ENCODE measurements at regions not wholly inside any gene's neighbourhood (a gene's known extent, or its start where the extent isn't known, plus 50 kb on each side); places are given as distances from the start of the nearest gene placed in this dataset.

GRCh38 chr5:74118071-74118470 lies 492.1 kb downstream of the ARHGEF28 start:
- TF ChIP-seq POLR2A (IDR thresholded peaks at IDR 0.05) = no peak
- no peak for TF ChIP-seq CTCF (IDR thresholded peaks at IDR 0.05)
- Histone ChIP-seq H3K9me3 (no peaks in the 10 kb centered on the region), H3K36me3 (ENCODE audit: low read depth, missing control alignments) (no peaks in the 10 kb centered on the region), H3K27ac (no peak overlapping the region), H3K4me3 (no peak overlapping the region), H3K27me3 (no peaks in the 10 kb centered on the region), H3K4me1 (no peaks in the 10 kb centered on the region)
- WGBS, 2 donors = 48 to 77% methylated on average over 2 of the region's 2 CpGs
- DNase-seq = no peak
- intact Hi-C loops (cut with DNase I; ENCODE audit: low total_unique reads) = no loop called here

- no peak for TF ChIP-seq POLR2A (IDR thresholded peaks at IDR 0.05)
- TF ChIP-seq CTCF (IDR thresholded peaks at IDR 0.05) = no peak
- 57 to 75% methylated on average over 3 of the region's 3 CpGs for WGBS, 2 donors
- no peak overlapping the region for H3K4me3 ChIP-seq
- no peak for DNase-seq
- no peaks in the 10 kb centered on the region for H3K9me3 ChIP-seq
- H3K4me1 ChIP-seq = no peaks in the 10 kb centered on the region
- H3K27me3 ChIP-seq = no peaks in the 10 kb centered on the region
- H3K27ac ChIP-seq = no peak overlapping the region
- intact Hi-C loops (cut with DNase I; ENCODE audit: low total_unique reads) = no loop called here
- no peaks in the 10 kb centered on the region for H3K36me3 ChIP-seq (ENCODE audit: low read depth, missing control alignments)
These were observed 491.0 kb downstream of the ARHGEF28 start for GRCh38 chr5:74116984-74117383.

- DNase-seq = no peak
- no peak for TF ChIP-seq POLR2A (IDR thresholded peaks at IDR 0.05)
- no peak for TF ChIP-seq CTCF (IDR thresholded peaks at IDR 0.05)
- no peaks in the 10 kb centered on the region for H3K27me3 ChIP-seq
- 94 to 96% methylated on average over 1 of the region's 1 CpG for WGBS, 2 donors
- H3K4me3 ChIP-seq = no peak overlapping the region
- intact Hi-C loops (cut with DNase I; ENCODE audit: low total_unique reads) = no loop called here
- H3K9me3 ChIP-seq = no peaks in the 10 kb centered on the region
- H3K27ac ChIP-seq = no peak overlapping the region
- no peaks in the 10 kb centered on the region for H3K4me1 ChIP-seq
- H3K36me3 ChIP-seq (ENCODE audit: low read depth, missing control alignments) = no peaks in the 10 kb centered on the region
These were observed 490.3 kb downstream of the ARHGEF28 start for GRCh38 chr5:74116266-74116665.

- no peak overlapping the region for H3K4me3 ChIP-seq
- intact Hi-C loops (cut with DNase I; ENCODE audit: low total_unique reads) = no loop called here
- H3K27me3 ChIP-seq = no peaks in the 10 kb centered on the region
- no peaks in the 10 kb centered on the region for H3K9me3 ChIP-seq
- no peaks in the 10 kb centered on the region for H3K36me3 ChIP-seq (ENCODE audit: low read depth, missing control alignments)
- TF ChIP-seq POLR2A (IDR thresholded peaks at IDR 0.05) = no peak
- TF ChIP-seq CTCF (IDR thresholded peaks at IDR 0.05) = no peak
- 52 to 61% methylated on average over 2 of the region's 2 CpGs for WGBS, 2 donors
- H3K4me1 ChIP-seq = no peaks in the 10 kb centered on the region
- H3K27ac ChIP-seq = no peak overlapping the region
- no peak for DNase-seq
These were observed 487.9 kb downstream of the ARHGEF28 start for GRCh38 chr5:74113927-74114326.

GRCh38 chr5:74113196-74113540 lies 487.2 kb downstream of the ARHGEF28 start:
- 74 to 88% methylated on average over 1 of the region's 1 CpG for WGBS, 2 donors
- DNase-seq = no peak
- Histone ChIP-seq H3K27ac (no peak overlapping the region), H3K9me3 (no peaks in the 10 kb centered on the region), H3K4me1 (no peaks in the 10 kb centered on the region), H3K27me3 (no peaks in the 10 kb centered on the region), H3K36me3 (ENCODE audit: low read depth, missing control alignments) (no peaks in the 10 kb centered on the region), H3K4me3 (no peak overlapping the region)
- intact Hi-C loops (cut with DNase I; ENCODE audit: low total_unique reads) = no loop called here
- TF ChIP-seq CTCF (IDR thresholded peaks at IDR 0.05) (no peak), POLR2A (IDR thresholded peaks at IDR 0.05) (no peak)

All from testis (tissue), 2 donors.